K562 (cell line): ENCODE measurements at regions not wholly inside any gene's neighbourhood (a gene's known extent, or its start where the extent isn't known, plus 50 kb on each side); places are given as distances from the start of the nearest gene placed in this dataset.

Source experiments
- ATAC-seq: fragments of 200-7000 bp; cut with Tn5 transposase; 3 replicates; pipeline ENCODE4 v1.9.1; 2020; ENCODE audit warnings: moderate library complexity
- BruUV-seq: library from RNA; stranded (reverse); fragments of 400-500 nt; replicated peaks from 2 replicates; lab custom pipeline; 2021; lab: Mats Ljungman, UMichigan
- CTCF ChIA-PET: fragments of 300-600 bp; formaldehyde crosslinking; extraction: SDS; loops from one replicate; lab custom pipeline; 2021; ENCODE audit warnings: low intra/inter-chr PET ratio; lab: Yijun Ruan, JAX
- POLR2A ChIA-PET: fragments of 300-600, 350-650 bp; sonication (Branson Sonifier 250); formaldehyde crosslinking; extraction: SDS; loops from one replicate; lab custom pipeline; 2021; ENCODE audit warnings: antibody characterized with exemption, inconsistent platforms; lab: Yijun Ruan, JAX
- DNase-seq, 4 experiments: peaks; one replicate each; pipeline versions ENCODE4 v3.0.0 to v3.0.0-alpha.2; 2011 to 2018; ENCODE audit warnings: low spot score in 3 of 4, mixed read lengths in 3 of 4; ENCODE audit errors: extremely low read depth in 1 of 4
- FAIRE-seq: peaks from 2 replicates; lab custom pipeline; 2011; peaks lifted over from hg19 to GRCh38; lab: Jason Lieb, UNC
- H2AFZ ChIP-seq: 2 replicates; pipeline ENCODE4 v1.6.0; 2011; ENCODE audit warnings: low read depth, low read length, control low read depth, inconsistent platforms
- H3K27ac ChIP-seq: fragments of 200-600 bp; 3 replicates; pipeline ENCODE4 v1.8.0; 2011; ENCODE audit warnings: low read depth, mild to moderate bottlenecking, control low read depth, inconsistent platforms, low read length, moderate library complexity, mixed read lengths; ENCODE audit errors: extremely low read depth
- H3K27me3 ChIP-seq, 2 experiments: fragments of 300-600 bp in 1 of 2; 2 replicates in 1 of 2; 3 replicates in 1 of 2; pipeline versions ENCODE4 v1.6.0 to v1.8.0; 2011; ENCODE audit warnings: inconsistent platforms in 2 of 2, low read length in 2 of 2, mild to moderate bottlenecking in 1 of 2, mixed read lengths in 1 of 2, moderate library complexity in 1 of 2; ENCODE audit not compliant: control insufficient read depth in 2 of 2, insufficient read depth in 2 of 2
- H3K36me3 ChIP-seq: fragments of 300-600 bp; 3 replicates; pipeline ENCODE4 v1.8.0; 2011; ENCODE audit warnings: mild to moderate bottlenecking, low read length, inconsistent platforms; ENCODE audit not compliant: control insufficient read depth, insufficient read depth
- H3K4me1 ChIP-seq, 2 experiments: fragments of 200-600 bp in 1 of 2; replicated peaks in 1 of 2; 2 replicates in 1 of 2; 3 replicates in 1 of 2; pipeline versions ENCODE4 v1.5.1 to v1.8.0; 2011; ENCODE audit warnings: inconsistent platforms in 2 of 2, low read length in 2 of 2, mild to moderate bottlenecking in 1 of 2, mixed read lengths in 1 of 2, moderate library complexity in 1 of 2; ENCODE audit not compliant: control insufficient read depth in 2 of 2, insufficient read depth in 2 of 2
- H3K4me2 ChIP-seq: 2 replicates; pipeline ENCODE4 v1.6.1; 2011; ENCODE audit warnings: low read length, control low read depth, inconsistent platforms, mixed read lengths; ENCODE audit not compliant: insufficient read depth
- H3K4me3 ChIP-seq: fragments of 200-600 bp; sonication (generic), shearing (Covaris generic); 2 replicates; pipeline ENCODE4 v1.5.1; 2016; ENCODE audit warnings: control low read depth, inconsistent platforms
- H3K79me2 ChIP-seq: fragments of 200-600 bp; 3 replicates; pipeline ENCODE4 v1.8.0; 2011; ENCODE audit warnings: low read length, inconsistent platforms; ENCODE audit not compliant: control insufficient read depth, insufficient read depth
- H3K9ac ChIP-seq, 2 experiments: 2 replicates each; pipeline versions ENCODE4 v1.6.0 to v1.6.1; 2011; ENCODE audit warnings: low read depth in 2 of 2, low read length in 2 of 2, control low read depth in 1 of 2, inconsistent platforms in 1 of 2, mild to moderate bottlenecking in 1 of 2, mixed read lengths in 1 of 2; ENCODE audit not compliant: insufficient read depth in 1 of 2
- H3K9me1 ChIP-seq: one replicate; pipeline ENCODE4 v1.6.0; 2011; ENCODE audit warnings: inconsistent platforms, mild to moderate bottlenecking, low read length, moderate library complexity; ENCODE audit not compliant: control insufficient read depth, insufficient read depth
- H3K9me3 ChIP-seq: replicated peaks from 2 replicates; pipeline ENCODE4 v1.5.1; 2011; ENCODE audit warnings: low read depth, low read length, inconsistent platforms; ENCODE audit not compliant: control insufficient read depth, insufficient read depth
- H4K20me1 ChIP-seq: replicated peaks from 2 replicates; pipeline ENCODE4 v1.6.1; 2011; ENCODE audit warnings: low read length, inconsistent platforms, mixed read lengths; ENCODE audit not compliant: control insufficient read depth, insufficient read depth
- ETV5 ChIP-seq: sonication (generic); formaldehyde crosslinking; IDR thresholded peaks from 2 replicates; pipeline ENCODE4 v1.4.0; 2020; ENCODE audit warnings: low read depth, mild to moderate bottlenecking, missing genetic modification reagents
- FOSL1 ChIP-seq: fragments of 200-800 bp; sonication (Bioruptor generic); conservative IDR thresholded peaks from 2 replicates; pipeline ENCODE4 v1.6.1; 2016; ENCODE audit warnings: missing genetic modification characterization, missing compliant biosample characterization
- NCOA1 ChIP-seq: fragments of 450-650 bp; IDR thresholded peaks from 2 replicates; pipeline ENCODE4 v1.6.1; 2016; ENCODE audit warnings: low read depth
- NCOA6 ChIP-seq: fragments of 450-650 bp; IDR thresholded peaks from 2 replicates; pipeline ENCODE4 v1.6.1; 2017; ENCODE audit warnings: mild to moderate bottlenecking
- SRSF7 ChIP-seq: fragments of 200-400 bp; formaldehyde crosslinking; optimal IDR thresholded peaks from 2 replicates; pipeline ENCODE3; 2017; ENCODE audit warnings: mild to moderate bottlenecking, low read depth, low read length
- ZC3H11A ChIP-seq: IDR thresholded peaks from 2 replicates; pipeline ENCODE4 v1.6.1; 2012; ENCODE audit warnings: low read depth, low read length, improper control_type of control experiment
- ZNF217 ChIP-seq: sonication (generic); formaldehyde crosslinking; IDR thresholded peaks from 2 replicates; pipeline ENCODE4 v1.8.0; 2022; ENCODE audit warnings: mild to moderate bottlenecking, missing genetic modification reagents
- ZNF586 ChIP-seq: fragments of 450-650 bp; formaldehyde crosslinking; conservative IDR thresholded peaks from 2 replicates; pipeline ENCODE4 v1.4.0; 2020; ENCODE audit warnings: mild to moderate bottlenecking, moderate library complexity
- ZNF75A ChIP-seq: fragments of 450-650 bp; formaldehyde crosslinking; IDR thresholded peaks from 2 replicates; pipeline ENCODE4 v1.4.0; 2020; ENCODE audit warnings: mild to moderate bottlenecking
- WGBS: fragments of 100-300 bp; shearing (Covaris generic); methylation state at CpG from one replicate; pipeline ENCODE4 v1.1.6; 2016; ENCODE audit warnings: low coverage, mixed read lengths; ENCODE audit not compliant: insufficient coverage; ENCODE audit errors: missing lambda C conversion rate; 5-methylcytosine and 5-hydroxymethylcytosine counted together
- in situ Hi-C: fragments of 300-500 bp; cut with MboI; formaldehyde crosslinking; loops from 4 replicates; pipeline ENCODE4 v1.15.0; 2018; ENCODE audit warnings: inconsistent platforms, mixed read lengths
- intact Hi-C: fragments of 100-400 bp; cut with micrococcal nuclease; formaldehyde crosslinking; loops from 2 replicates; pipeline ENCODE4 v1.14.2; 2022
- TF ChIP-seq, protein P1 (sequence below): fragments of 250-450 bp; sonication (Bioruptor Pico); IDR thresholded peaks from 2 replicates; pipeline ENCODE4 v1.5.0; 2021; ENCODE audit warnings: mild to moderate bottlenecking, borderline replicate concordance
- TF ChIP-seq, protein P2 (sequence below): sonication (generic); formaldehyde crosslinking; IDR thresholded peaks from 2 replicates; pipeline ENCODE4 v1.5.0; 2020; ENCODE audit warnings: missing genetic modification reagents

DNA sequence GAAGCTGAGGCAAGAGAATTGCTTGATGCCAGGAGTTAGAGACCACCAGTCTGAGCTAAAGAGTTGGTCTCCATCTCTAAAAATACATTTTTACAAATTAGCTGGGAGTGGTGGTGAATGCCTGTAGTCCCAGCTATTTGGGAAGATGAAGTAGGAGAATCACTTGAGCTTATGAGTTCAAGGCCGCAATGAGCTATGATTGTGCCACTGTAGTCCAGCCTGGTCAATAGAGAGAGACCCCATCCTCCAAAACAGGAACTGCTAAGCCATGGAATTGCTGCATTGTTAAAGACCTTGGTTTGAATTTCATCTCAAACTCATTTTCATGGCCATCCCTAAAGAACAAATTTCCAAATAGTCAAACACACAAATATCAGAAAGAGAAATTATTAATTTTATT, 113.9 kb upstream of the AGTR1 start:
- no peaks in the 10 kb centered on the region for H3K4me1 ChIP-seq
- H3K4me2 ChIP-seq: no peak overlapping the region
- 0% methylated on average over 1 of the region's 1 CpG for WGBS
- BruUV-seq: no TSS peak
- no peak for TF ChIP-seq ZC3H11A
- TF ChIP-seq ZNF75A (CRISPR knock-in tag): no peak
- TF ChIP-seq, protein P1, sequence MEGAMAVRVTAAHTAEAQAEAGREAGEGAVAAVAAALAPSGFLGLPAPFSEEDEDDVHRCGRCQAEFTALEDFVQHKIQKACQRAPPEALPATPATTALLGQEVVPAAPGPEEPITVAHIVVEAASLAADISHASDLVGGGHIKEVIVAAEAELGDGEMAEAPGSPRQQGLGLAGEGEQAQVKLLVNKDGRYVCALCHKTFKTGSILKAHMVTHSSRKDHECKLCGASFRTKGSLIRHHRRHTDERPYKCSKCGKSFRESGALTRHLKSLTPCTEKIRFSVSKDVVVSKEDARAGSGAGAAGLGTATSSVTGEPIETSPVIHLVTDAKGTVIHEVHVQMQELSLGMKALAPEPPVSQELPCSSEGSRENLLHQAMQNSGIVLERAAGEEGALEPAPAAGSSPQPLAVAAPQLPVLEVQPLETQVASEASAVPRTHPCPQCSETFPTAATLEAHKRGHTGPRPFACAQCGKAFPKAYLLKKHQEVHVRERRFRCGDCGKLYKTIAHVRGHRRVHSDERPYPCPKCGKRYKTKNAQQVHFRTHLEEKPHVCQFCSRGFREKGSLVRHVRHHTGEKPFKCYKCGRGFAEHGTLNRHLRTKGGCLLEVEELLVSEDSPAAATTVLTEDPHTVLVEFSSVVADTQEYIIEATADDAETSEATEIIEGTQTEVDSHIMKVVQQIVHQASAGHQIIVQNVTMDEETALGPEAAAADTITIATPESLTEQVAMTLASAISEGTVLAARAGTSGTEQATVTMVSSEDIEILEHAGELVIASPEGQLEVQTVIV (CRISPR knock-in tag): no peak
- CTCF ChIA-PET: no interaction called here
- H4K20me1 ChIP-seq: no peaks in the 10 kb centered on the region
- ATAC-seq (no peak), DNase-seq (no peak), FAIRE-seq (no peak)
- in situ Hi-C loops (no loop called here), intact Hi-C loops (no loop called here)
- H3K9me3 ChIP-seq: no peaks in the 10 kb centered on the region
- H3K9ac ChIP-seq: no peak overlapping the region
- H2AFZ ChIP-seq: no peak overlapping the region
- H3K27ac ChIP-seq: no peak overlapping the region
- no peak overlapping the region for H3K4me3 ChIP-seq
- no peaks in the 10 kb centered on the region for H3K9me1 ChIP-seq
- H3K36me3 ChIP-seq: no peaks in the 10 kb centered on the region
- no peaks in the 10 kb centered on the region for H3K79me2 ChIP-seq
- H3K27me3 ChIP-seq: no peaks in the 10 kb centered on the region
- POLR2A ChIA-PET: no interaction called here

DNA sequence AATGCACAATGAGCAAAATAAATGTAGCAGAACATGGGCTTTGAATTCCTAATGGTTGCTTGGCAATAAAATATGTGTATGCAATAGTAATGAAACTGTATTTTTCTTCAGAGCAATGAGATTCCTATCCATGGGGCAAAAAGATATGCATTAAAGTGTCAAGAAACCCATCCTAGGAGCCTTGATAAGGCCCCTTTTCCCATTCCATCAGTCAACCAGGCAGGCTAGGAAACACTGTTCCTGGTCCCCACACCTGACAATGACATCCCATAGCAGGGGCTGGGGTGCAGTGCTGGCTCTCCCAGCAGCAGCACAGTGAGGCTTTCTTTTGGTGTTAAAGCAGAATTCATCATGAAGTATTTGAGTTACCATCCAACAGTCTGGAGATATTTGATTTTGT, 113.3 kb upstream of the AGTR1 start:
- no peaks in the 10 kb centered on the region for H3K36me3 ChIP-seq
- in situ Hi-C loops: no loop called here
- BruUV-seq: no TSS peak
- no peaks in the 10 kb centered on the region for H3K27me3 ChIP-seq
- H4K20me1 ChIP-seq: no peaks in the 10 kb centered on the region
- intact Hi-C loops: no loop called here
- ATAC-seq (no peak), DNase-seq (no peak), FAIRE-seq (no peak)
- no peak overlapping the region for H2AFZ ChIP-seq
- no peak overlapping the region for H3K9ac ChIP-seq
- no peaks in the 10 kb centered on the region for H3K9me1 ChIP-seq
- POLR2A ChIA-PET: no interaction called here
- TF ChIP-seq, protein P2, sequence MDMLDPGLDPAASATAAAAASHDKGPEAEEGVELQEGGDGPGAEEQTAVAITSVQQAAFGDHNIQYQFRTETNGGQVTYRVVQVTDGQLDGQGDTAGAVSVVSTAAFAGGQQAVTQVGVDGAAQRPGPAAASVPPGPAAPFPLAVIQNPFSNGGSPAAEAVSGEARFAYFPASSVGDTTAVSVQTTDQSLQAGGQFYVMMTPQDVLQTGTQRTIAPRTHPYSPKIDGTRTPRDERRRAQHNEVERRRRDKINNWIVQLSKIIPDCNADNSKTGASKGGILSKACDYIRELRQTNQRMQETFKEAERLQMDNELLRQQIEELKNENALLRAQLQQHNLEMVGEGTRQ: no peak
- TF ChIP-seq NCOA1: no peak
- no peak for TF ChIP-seq ZNF217 (CRISPR knock-in tag)
- TF ChIP-seq ZNF586 (CRISPR knock-in tag): no peak
- TF ChIP-seq SRSF7: no peak
- no peak for TF ChIP-seq NCOA6
- no peak for TF ChIP-seq FOSL1 (tag)
- TF ChIP-seq ETV5 (CRISPR knock-in tag): no peak
- H3K4me2 ChIP-seq: no peak overlapping the region
- H3K4me3 ChIP-seq: no peak overlapping the region
- no peaks in the 10 kb centered on the region for H3K79me2 ChIP-seq
- CTCF ChIA-PET: no interaction called here
- no peaks in the 10 kb centered on the region for H3K9me3 ChIP-seq
- H3K4me1 ChIP-seq: no peaks in the 10 kb centered on the region
- no peak overlapping the region for H3K27ac ChIP-seq
